GM18511 (cell line): ENCODE measurements at regions not wholly inside any gene's neighbourhood (a gene's known extent, or its start where the extent isn't known, plus 50 kb on each side); places are given as distances from the start of the nearest gene placed in this dataset.

Experiments
- ATAC-seq: cut with Tn5 transposase; IDR thresholded peaks from one replicate; pipeline ENCODE4 v1.9.1; 2021; ENCODE audit warnings: mild to moderate bottlenecking, moderate library complexity; ENCODE audit not compliant: unreplicated experiment

- no peak for ATAC-seq
Measured at GRCh38 chr10:83957168-83957947, 182.0 kb upstream of the GHITM start.

GRCh38 chr10:83959328-83959727 is 180.0 kb upstream of the GHITM start:
- no peak for ATAC-seq

GRCh38 chr10:83960125-83960524 is 179.2 kb upstream of the GHITM start:
- ATAC-seq: no peak

- no peak for ATAC-seq
Measured at GRCh38 chr10:83961620-83962019, 177.7 kb upstream of the GHITM start.

GRCh38 chr10:83963446-83963845 is 175.9 kb upstream of the GHITM start:
- no peak for ATAC-seq

GRCh38 chr10:83965473-83965872 is 173.8 kb upstream of the GHITM start:
- no peak for ATAC-seq

- ATAC-seq: no peak
Measured at GRCh38 chr10:83968052-83968451, 171.3 kb upstream of the GHITM start.

- ATAC-seq: no peak
Measured at GRCh38 chr10:83978681-83979383, 160.5 kb upstream of the GHITM start.

GRCh38 chr10:83982812-83983211 is 156.5 kb upstream of the GHITM start:
- ATAC-seq: no peak

- ATAC-seq: no peak
Measured at GRCh38 chr10:83983578-83984255, 155.6 kb upstream of the GHITM start.

GRCh38 chr10:83984256-83984640 is 155.1 kb upstream of the GHITM start:
- no peak for ATAC-seq

- ATAC-seq: no peak
Measured at GRCh38 chr10:83986800-83987199, 152.5 kb upstream of the GHITM start.

- ATAC-seq: no peak
Measured at GRCh38 chr10:83987216-83987615, 152.1 kb upstream of the GHITM start.

GRCh38 chr10:83988435-83988834 is 150.9 kb upstream of the GHITM start:
- no peak for ATAC-seq

- ATAC-seq: peak; percentile 96
Measured at GRCh38 chr10:83990126-83990525, 149.2 kb upstream of the GHITM start.

GRCh38 chr10:83991986-83992753 is 147.1 kb upstream of the GHITM start:
- ATAC-seq: peak; percentile 39

GRCh38 chr10:83994325-83994724 is 145.0 kb upstream of the GHITM start:
- no peak for ATAC-seq

- ATAC-seq: no peak
Measured at GRCh38 chr10:83995738-83996331, 143.5 kb upstream of the GHITM start.

- ATAC-seq: no peak
Measured at GRCh38 chr10:84004221-84004620, 135.1 kb upstream of the GHITM start.

- no peak for ATAC-seq
Measured at GRCh38 chr10:84005403-84005802, 133.9 kb upstream of the GHITM start.

- no peak for ATAC-seq
Measured at GRCh38 chr10:84007482-84007881, 131.8 kb upstream of the GHITM start.
